Chondrocyte (in vitro differentiated cells): ENCODE measurements at regions not wholly inside any gene's neighbourhood (a gene's known extent, or its start where the extent isn't known, plus 50 kb on each side); places are given as distances from the start of the nearest gene placed in this dataset.
A peak's percentile ranks its signal among the peaks of the same experiment; 100 is the strongest.

ENCODE experiments used
- DNase-seq: peaks from one replicate; pipeline ENCODE4 v3.0.0; 2021; ENCODE audit warnings: mixed read lengths, low spot score
- H3K27ac Mint-ChIP-seq: one replicate; pipeline ENCODE4 v1.8.0; 2021; ENCODE audit warnings: mild to moderate bottlenecking, moderate library complexity, mixed read lengths; ENCODE audit not compliant: unreplicated experiment
- H3K27me3 Mint-ChIP-seq: 2 replicates; pipeline ENCODE4 v1.8.0; 2021; ENCODE audit warnings: low read depth, mixed read lengths
- H3K36me3 Mint-ChIP-seq: 2 replicates; pipeline ENCODE4 v1.8.0; 2021; ENCODE audit warnings: low read depth, mixed read lengths
- H3K4me1 Mint-ChIP-seq: 2 replicates; pipeline ENCODE4 v1.8.0; 2021; ENCODE audit warnings: low read depth, mild to moderate bottlenecking, mixed read lengths
- H3K4me3 Mint-ChIP-seq: one replicate; pipeline ENCODE4 v1.8.0; 2021; ENCODE audit warnings: mild to moderate bottlenecking, moderate library complexity, mixed read lengths; ENCODE audit not compliant: unreplicated experiment
- H3K9me3 Mint-ChIP-seq: 2 replicates; pipeline ENCODE4 v1.8.0; 2021; ENCODE audit warnings: low read depth, mixed read lengths
- TF ChIP-seq, protein P1 (sequence below): fragments of 200-600 bp; sonication (generic); IDR thresholded peaks from 2 replicates; pipeline ENCODE4 v1.5.0; 2021; ENCODE audit warnings: antibody characterized with exemption, mild to moderate bottlenecking, moderate library complexity

DNA sequence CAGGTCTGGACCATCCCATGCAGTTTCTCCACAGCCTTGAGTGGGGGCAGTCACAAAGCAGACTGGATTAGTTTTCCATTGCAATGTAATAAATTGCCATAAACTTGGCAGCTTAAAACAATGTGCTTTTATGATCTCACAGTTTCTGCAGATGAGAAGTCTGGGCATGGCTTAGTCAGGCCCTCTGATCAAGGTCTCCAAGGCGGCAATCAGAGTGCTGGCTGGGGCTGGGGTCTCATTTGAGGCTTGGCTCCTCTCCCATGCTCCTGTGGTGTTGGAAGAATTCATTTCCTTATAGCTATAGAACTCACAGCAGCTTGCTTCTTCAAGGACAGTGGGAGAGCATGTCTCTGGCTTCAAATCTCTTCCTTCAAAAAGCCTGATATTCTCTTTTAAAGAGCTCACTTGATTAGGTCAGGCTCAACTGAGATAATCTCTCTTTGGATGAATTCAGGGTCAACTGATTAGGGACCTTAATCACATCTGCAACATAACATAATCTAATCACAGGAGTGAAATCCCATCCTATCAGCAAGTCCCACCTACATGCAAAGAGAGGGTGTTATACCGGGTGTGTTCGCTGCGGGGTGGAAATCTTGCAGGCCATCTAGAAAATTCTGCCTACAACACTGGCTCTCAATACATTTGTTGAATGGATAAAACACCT, 77.4 kb upstream of the SULF2 start:
- TF ChIP-seq, protein P1, sequence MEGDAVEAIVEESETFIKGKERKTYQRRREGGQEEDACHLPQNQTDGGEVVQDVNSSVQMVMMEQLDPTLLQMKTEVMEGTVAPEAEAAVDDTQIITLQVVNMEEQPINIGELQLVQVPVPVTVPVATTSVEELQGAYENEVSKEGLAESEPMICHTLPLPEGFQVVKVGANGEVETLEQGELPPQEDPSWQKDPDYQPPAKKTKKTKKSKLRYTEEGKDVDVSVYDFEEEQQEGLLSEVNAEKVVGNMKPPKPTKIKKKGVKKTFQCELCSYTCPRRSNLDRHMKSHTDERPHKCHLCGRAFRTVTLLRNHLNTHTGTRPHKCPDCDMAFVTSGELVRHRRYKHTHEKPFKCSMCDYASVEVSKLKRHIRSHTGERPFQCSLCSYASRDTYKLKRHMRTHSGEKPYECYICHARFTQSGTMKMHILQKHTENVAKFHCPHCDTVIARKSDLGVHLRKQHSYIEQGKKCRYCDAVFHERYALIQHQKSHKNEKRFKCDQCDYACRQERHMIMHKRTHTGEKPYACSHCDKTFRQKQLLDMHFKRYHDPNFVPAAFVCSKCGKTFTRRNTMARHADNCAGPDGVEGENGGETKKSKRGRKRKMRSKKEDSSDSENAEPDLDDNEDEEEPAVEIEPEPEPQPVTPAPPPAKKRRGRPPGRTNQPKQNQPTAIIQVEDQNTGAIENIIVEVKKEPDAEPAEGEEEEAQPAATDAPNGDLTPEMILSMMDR = no peak
- Mint-ChIP-seq H3K4me3 (no peak overlapping the region), H3K4me1 (peaks cover 3% of the 10 kb centered on the region), H3K36me3 (peaks cover 2% of the 10 kb centered on the region), H3K27me3 (peaks cover 37% of the 10 kb centered on the region), H3K9me3 (peaks cover 11% of the 10 kb centered on the region), H3K27ac (no peak overlapping the region)
- no peak for DNase-seq

DNA sequence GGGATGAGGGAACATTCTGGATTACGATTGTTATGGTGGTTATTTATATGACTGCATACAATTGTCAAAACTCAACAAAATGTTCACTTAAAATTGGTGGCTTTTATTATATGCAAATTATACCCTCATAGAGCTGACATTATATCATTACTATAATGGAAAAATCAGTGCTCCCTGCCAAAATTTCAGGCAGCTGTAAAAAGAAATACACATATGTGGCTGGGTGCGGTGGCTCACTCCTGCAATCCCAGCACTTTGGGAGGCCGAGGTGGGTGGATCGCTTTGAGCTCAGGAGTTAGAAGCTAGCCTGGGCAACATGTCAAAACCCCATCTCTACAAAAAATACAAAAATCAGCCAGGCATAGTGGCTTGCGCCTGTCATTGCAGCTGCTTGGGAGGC, 75.8 kb upstream of the SULF2 start:
- Mint-ChIP-seq H3K4me3 (no peak overlapping the region), H3K27ac (peak overlapping the region; percentile 30), H3K9me3 (peaks cover 16% of the 10 kb centered on the region), H3K27me3 (peaks cover 30% of the 10 kb centered on the region), H3K36me3 (peaks cover 2% of the 10 kb centered on the region), H3K4me1 (peaks cover 3% of the 10 kb centered on the region)
- TF ChIP-seq, protein P1 = no peak
- no peak for DNase-seq

DNA sequence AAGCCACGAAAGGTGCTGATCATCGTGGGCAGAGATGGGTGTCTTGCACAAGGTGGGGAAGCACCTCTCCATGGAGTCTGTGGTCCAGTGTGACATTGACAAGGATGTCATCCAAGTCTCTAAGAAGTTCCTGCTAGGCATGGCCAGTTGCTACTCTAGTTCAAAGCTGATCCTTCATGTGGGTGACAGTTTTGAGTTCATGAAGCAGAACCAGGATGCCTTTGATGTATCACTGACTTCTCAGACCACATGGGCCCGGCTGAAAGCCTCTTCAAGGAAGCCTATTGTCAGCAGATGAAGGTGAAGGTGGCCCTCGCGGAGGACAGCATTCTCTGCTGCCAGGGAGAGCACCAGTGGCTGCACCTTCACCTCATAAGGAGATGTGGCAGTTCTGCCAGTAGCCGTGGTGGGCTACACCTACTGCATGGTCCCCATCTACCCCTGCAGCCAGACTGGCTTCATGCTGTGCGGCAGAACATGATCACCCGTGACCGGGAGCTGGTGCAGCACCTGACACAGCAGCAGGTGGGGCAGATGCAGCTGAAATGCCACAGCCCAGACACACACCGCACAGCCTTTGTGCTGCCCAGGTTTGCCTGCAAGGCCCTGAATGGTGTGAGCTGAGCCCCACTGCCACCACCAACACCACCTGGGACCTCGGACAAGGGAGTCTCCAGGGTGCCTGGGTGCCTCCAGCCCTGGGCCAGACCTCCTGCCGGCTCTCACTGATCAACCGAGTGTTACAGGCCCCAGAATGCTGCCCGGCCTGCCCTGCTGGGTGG, 75.0 kb upstream of the SULF2 start:
- H3K27ac Mint-ChIP-seq = no peak overlapping the region
- H3K36me3 Mint-ChIP-seq = peaks cover 2% of the 10 kb centered on the region
- H3K4me3 Mint-ChIP-seq = no peak overlapping the region
- TF ChIP-seq, protein P1 = no peak
- H3K4me1 Mint-ChIP-seq = peaks cover 3% of the 10 kb centered on the region
- H3K9me3 Mint-ChIP-seq = peaks cover 20% of the 10 kb centered on the region
- H3K27me3 Mint-ChIP-seq = peaks cover 21% of the 10 kb centered on the region
- no peak for DNase-seq

DNA sequence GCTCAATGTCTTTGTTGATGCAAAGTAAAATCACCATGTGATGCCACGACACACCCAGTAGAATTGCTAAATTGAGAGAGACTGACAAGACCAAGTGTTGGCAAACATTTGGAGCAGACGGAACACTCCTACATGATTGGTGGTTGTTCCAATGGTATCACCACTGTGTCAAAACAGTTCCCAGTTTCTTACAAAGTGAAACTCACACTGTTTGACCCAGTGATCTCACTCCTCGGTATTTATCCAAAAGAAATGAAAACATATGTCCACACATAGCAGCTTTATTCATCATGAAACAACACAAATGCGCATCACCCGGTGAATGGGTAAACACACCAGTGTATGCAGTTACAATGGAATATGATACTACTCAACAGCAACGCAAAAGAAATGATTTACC, 74.0 kb upstream of the SULF2 start:
- peaks cover 3% of the 10 kb centered on the region for H3K4me1 Mint-ChIP-seq
- peaks cover 25% of the 10 kb centered on the region for H3K9me3 Mint-ChIP-seq
- no peak overlapping the region for H3K27ac Mint-ChIP-seq
- TF ChIP-seq, protein P1 = no peak
- peaks cover 17% of the 10 kb centered on the region for H3K27me3 Mint-ChIP-seq
- no peak for DNase-seq
- no peak overlapping the region for H3K4me3 Mint-ChIP-seq
- peaks cover 2% of the 10 kb centered on the region for H3K36me3 Mint-ChIP-seq

DNA sequence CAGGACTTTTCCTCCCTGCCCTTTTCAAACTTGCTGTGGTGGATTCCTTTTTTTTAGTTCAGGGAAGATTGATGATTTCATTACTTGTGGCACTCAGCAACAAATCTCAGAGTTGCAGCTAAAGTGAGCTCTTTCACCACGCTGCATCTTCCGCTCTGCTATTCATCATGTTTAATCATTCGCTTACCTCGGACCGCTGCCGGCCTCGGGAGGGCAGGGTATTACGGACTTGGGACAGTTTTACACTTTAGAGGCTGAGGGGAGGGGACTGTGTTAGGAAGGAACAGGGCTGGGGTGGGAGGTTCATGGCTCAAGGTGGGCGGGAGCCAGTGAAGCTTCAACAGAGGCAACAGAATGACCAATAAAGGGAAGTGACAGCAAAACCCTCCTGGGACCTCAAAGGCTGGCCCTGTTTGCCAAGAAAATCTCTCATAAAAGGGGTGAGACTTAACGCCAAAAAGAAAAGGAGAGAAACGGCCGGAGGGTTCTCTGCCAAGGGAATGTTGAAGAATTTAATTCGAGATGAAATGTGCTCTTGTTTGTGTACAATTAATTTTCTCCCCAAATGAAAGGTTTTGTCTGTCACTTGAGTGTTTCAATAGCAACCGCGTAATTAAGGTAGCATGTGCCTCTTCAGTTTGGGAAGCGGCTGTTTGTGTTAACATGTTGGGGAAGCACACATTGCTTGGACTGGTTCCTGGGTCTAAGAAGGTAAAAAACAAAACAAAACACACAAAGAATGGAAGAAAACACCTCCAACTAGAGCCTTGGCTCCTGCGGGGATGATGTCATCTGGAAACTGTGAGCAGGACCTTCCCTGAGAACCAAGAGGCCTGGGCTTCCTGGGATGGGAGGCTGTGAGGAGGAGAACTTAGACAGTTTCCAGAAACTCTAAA, 72.5 kb upstream of the SULF2 start:
- Mint-ChIP-seq H3K36me3 (peaks cover 2% of the 10 kb centered on the region), H3K27ac (peak overlapping the region; percentile 17), H3K27me3 (peaks cover 9% of the 10 kb centered on the region), H3K4me3 (no peak overlapping the region), H3K4me1 (peaks cover 3% of the 10 kb centered on the region), H3K9me3 (peaks cover 17% of the 10 kb centered on the region)
- no peak for DNase-seq
- TF ChIP-seq, protein P1 = no peak
